ENCODE measurements at regions not wholly inside any gene's neighbourhood (a gene's known extent, or its start where the extent isn't known, plus 50 kb on each side); places are given as distances from the start of the nearest gene placed in this dataset.
"Not testable (repeated sequence)": the region's sequence is repeated elsewhere in the genome, so short reads cannot be mapped to it uniquely, and the experiment has no call there.

DNA sequence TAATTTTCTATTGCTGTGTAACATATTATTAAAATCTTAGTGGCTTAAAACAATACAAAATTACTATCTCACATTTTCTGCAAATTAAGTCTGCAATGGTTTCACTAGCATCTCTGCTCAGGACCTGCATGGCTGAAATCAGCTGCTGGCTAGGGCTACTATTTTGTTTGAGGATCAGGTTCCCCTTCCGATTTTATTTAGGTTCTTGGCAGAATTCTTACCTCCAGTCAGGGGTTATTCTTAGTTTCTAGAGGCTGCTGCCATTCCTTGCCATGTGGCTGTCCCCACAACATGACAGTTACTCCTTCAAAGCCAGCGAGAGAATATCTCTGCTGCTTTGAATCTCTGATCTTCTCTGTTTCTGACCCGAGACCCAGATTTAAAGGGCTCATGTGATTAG, 424.5 kb upstream of the ANO5 start:
- H3K27me3 Mint-ChIP-seq, result no peaks in the 10 kb centered on the region
- no peak overlapping the region for H3K27ac Mint-ChIP-seq
- no peaks in the 10 kb centered on the region for H3K4me1 Mint-ChIP-seq
- ATAC-seq (ENCODE audit: low read depth) (no peak), DNase-seq (ENCODE audit: low spot score in 2 of 2) (no peak)
- no peak overlapping the region for H3K4me3 Mint-ChIP-seq
- no peaks in the 10 kb centered on the region for H3K36me3 Mint-ChIP-seq
- H3K9me3 Mint-ChIP-seq, result no peaks in the 10 kb centered on the region

DNA sequence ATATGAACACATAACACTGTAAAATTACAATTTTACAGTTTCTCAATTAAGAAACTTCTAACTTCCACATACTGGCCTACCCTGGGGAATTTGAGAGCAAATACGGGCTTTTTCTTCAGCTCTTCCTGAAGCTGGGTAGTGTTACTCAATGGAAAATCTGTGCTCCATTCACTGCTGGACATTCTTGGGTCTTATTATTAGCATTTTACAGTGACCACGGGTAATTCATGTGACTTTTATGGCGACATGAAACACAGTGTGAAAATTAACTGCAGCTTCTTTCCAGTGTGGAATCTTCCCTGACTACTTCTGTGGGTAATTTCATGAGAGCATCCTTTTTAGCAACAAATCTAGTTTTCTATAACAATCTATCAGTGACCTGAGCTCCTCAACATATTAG, 423.7 kb upstream of the ANO5 start:
- Mint-ChIP-seq H3K4me3 (no peak overlapping the region), H3K4me1 (no peaks in the 10 kb centered on the region), H3K9me3 (no peaks in the 10 kb centered on the region), H3K27me3 (no peaks in the 10 kb centered on the region), H3K36me3 (no peaks in the 10 kb centered on the region), H3K27ac (no peak overlapping the region)
- no peak for ATAC-seq (ENCODE audit: low read depth)
- no peak for DNase-seq (ENCODE audit: low spot score in 2 of 2)

DNA sequence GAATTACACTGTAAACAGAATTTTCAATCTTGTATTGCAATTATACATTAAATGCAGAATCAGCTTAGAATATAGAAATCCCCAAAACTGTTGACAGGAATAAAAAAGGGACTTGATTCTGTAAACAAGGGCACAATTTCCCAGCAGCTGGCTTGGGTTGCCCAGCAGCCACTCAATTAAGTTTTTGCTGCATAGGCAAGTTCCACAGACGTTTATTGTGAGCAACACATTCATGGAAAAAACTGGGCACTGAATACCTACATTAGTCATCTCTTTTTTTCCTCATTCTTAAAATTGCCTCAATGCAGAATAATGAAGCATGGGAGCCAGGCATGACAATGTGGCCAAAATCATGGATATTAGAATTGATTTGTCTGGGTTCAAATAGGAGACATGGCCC, 421.8 kb upstream of the ANO5 start:
- Mint-ChIP-seq H3K27ac (no peak overlapping the region), H3K27me3 (no peaks in the 10 kb centered on the region), H3K36me3 (no peaks in the 10 kb centered on the region), H3K9me3 (no peaks in the 10 kb centered on the region), H3K4me1 (no peaks in the 10 kb centered on the region), H3K4me3 (no peak overlapping the region)
- DNase-seq (ENCODE audit: low spot score in 2 of 2) (no peak), ATAC-seq (ENCODE audit: low read depth) (no peak)

DNA sequence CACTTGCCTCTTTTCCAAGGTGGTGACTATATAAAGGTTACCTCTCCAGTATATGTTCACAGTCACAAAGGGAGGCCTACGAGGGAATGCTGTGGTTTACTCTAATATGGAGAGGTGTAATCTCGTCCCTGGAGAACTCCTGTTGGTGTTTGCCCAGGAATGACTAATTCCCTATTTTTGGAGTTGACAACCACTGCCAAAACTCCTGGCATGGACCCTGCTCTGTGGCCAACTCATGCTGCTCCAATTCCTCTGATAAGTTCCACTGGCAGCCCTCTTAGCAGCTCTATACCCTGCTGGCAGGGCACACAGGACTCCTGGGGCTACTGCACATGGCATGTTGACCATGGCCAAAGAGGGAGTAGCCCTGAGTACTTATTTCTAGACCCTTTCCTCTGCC, 418.7 kb upstream of the ANO5 start:
- Mint-ChIP-seq H3K36me3 (no peaks in the 10 kb centered on the region), H3K27ac (no peak overlapping the region), H3K9me3 (peaks cover 1% of the 10 kb centered on the region), H3K27me3 (no peaks in the 10 kb centered on the region), H3K4me3 (no peak overlapping the region), H3K4me1 (no peaks in the 10 kb centered on the region)
- ATAC-seq (ENCODE audit: low read depth), result no peak
- no peak for DNase-seq (ENCODE audit: low spot score in 2 of 2)

DNA sequence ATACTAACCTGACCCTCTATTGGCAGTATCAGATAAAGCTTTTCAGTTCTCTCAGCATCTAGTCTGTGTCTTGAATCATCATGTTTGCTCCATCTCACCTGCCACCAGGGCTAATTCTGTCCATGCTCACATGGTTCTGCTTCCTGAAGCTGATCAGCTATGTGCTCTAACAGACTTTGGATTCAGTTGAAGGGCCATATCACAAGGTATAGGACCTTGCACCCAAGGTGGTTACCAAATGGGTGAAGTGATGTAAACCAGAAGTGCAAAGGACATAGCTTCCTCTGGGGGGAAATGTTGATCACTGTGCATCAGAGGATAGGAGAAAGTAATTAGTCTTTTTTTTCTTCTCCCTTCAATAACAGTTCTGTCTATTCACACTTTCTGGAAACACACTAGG, 417.0 kb upstream of the ANO5 start:
- Mint-ChIP-seq H3K27me3 (no peaks in the 10 kb centered on the region), H3K4me1 (no peaks in the 10 kb centered on the region), H3K9me3 (peaks cover 1% of the 10 kb centered on the region), H3K27ac (no peak overlapping the region), H3K36me3 (no peaks in the 10 kb centered on the region), H3K4me3 (no peak overlapping the region)
- ATAC-seq (ENCODE audit: low read depth) (no peak), DNase-seq (ENCODE audit: low spot score in 2 of 2) (no peak)

DNA sequence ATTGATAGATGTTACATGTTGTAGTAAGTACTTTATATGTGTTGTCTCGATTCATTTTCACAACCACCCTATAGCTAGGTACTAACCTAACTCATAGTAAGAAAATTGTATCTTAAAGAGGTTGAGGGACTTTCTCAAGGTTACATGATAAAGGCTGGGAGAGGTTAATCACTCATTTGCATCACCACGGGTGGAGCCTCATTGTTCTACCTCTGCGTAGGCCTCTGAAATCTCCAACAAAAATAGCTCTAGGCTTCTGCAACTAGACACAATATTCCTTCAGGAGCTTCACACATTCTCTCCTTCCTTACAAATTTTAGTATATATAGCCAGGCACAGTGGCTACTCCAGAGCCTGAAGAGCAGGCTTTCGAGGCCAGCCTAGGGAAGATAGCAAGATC, 408.9 kb upstream of the ANO5 start:
- no peak overlapping the region for H3K27ac Mint-ChIP-seq
- H3K36me3 Mint-ChIP-seq, result no peaks in the 10 kb centered on the region
- H3K4me1 Mint-ChIP-seq, result no peaks in the 10 kb centered on the region
- ATAC-seq (ENCODE audit: low read depth) (no peak), DNase-seq (ENCODE audit: low spot score in 2 of 2) (no peak)
- H3K9me3 Mint-ChIP-seq, result peaks cover 7% of the 10 kb centered on the region
- H3K4me3 Mint-ChIP-seq, result no peak overlapping the region
- H3K27me3 Mint-ChIP-seq, result no peaks in the 10 kb centered on the region

DNA sequence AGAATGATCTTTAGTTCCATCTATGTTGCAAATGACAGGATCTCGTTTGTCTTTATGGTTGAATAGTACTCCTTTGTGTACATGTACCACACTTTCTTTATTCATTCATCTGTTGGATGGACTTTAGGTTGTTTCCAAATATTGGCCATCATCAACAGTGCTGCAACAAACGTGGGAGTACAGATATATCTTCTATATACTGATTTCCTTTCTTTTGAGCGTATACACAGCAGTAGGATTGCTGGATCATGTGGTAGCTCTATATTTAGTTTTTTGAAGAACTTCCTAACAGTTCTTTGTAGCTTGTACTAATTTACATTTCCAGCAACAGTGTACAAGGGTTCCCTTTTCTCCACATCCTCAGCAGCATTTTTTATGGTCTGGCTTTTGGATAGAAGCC, 407.5 kb upstream of the ANO5 start:
- no peak for DNase-seq (ENCODE audit: low spot score in 2 of 2)
- H3K4me1 Mint-ChIP-seq, result no peaks in the 10 kb centered on the region

DNA sequence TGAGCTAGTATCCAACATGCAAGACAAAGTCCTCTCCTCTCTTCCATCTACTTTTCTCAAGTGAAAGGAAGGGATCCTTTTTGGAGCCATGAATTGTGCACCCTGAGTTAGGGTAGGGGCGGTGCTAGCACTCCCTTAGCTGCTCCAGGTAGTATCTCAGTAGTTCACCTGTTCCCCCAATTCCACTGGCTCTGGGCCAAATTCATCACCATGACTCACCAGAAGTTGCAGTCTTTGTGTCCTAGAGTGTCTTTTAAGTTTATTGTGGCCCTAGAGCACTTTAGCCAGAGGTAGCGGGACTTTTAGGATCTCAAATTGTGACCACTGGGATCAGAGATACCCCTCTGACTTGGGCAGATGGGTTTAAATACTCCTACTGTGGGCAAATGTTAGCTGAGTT, 398.6 kb upstream of the ANO5 start:
- Mint-ChIP-seq H3K27me3 (no peaks in the 10 kb centered on the region), H3K4me1 (no peaks in the 10 kb centered on the region), H3K27ac (no peak overlapping the region), H3K9me3 (peaks cover 17% of the 10 kb centered on the region), H3K4me3 (no peak overlapping the region), H3K36me3 (no peaks in the 10 kb centered on the region)
- no peak for DNase-seq (ENCODE audit: low spot score in 2 of 2)
- ATAC-seq (ENCODE audit: low read depth), result no peak

More for the DNA sequence above, 407.5 kb upstream of the ANO5 start:
- H3K4me3 Mint-ChIP-seq, result no peak overlapping the region
- ATAC-seq (ENCODE audit: low read depth), result no peak
- H3K9me3 Mint-ChIP-seq, result peaks cover 12% of the 10 kb centered on the region
- no peak overlapping the region for H3K27ac Mint-ChIP-seq
- H3K36me3 Mint-ChIP-seq, result no peaks in the 10 kb centered on the region
- no peaks in the 10 kb centered on the region for H3K27me3 Mint-ChIP-seq

DNA sequence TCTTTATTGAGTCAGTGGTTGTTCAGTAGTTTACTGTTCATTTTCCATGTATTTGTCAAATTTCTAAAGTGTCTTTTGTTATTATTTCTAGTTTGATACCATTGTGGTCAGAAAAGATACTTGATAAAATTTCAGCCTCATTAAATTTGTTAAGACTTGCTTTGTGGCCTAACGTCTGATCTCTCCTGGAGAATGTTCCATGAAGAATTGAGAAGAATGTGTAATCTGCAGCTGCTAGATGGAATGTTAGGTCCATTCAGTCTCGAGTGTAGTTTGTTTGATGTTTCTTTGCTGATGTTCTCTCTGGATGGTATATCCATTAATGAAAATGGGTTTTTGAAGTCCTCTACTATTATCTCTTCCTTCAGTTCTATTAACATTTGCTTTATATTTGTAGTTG, 394.7 kb upstream of the ANO5 start:
- H3K36me3 Mint-ChIP-seq, result no peaks in the 10 kb centered on the region
- H3K4me1 Mint-ChIP-seq, result no peaks in the 10 kb centered on the region
- H3K4me3 Mint-ChIP-seq, result no peak overlapping the region
- DNase-seq (ENCODE audit: low spot score in 2 of 2) (no peak), ATAC-seq (ENCODE audit: low read depth) (no peak)
- no peaks in the 10 kb centered on the region for H3K27me3 Mint-ChIP-seq
- no peak overlapping the region for H3K27ac Mint-ChIP-seq
- H3K9me3 Mint-ChIP-seq, result peaks cover 8% of the 10 kb centered on the region

DNA sequence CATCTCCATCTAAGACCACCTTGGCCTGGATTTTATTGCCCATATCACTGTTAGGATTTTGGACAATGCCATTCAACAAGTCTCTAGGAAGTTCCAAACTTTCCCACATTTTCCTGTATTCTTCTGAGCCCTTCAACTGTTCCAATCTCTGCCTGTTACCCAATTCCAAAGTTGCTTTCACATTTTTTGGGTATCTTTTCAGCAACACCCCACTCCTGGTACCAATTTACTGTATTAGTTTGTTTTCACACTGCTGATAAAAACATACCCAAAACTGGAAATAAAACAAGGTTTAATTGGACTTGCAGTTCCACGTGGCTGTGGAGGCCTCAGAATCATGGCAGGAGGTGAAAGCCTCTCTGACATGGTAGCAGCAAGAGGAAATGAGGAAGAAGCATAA, 388.4 kb upstream of the ANO5 start:
- H3K9me3 Mint-ChIP-seq; H3K4me3 Mint-ChIP-seq; DNase-seq (ENCODE audit: low spot score in 2 of 2); H3K27me3 Mint-ChIP-seq; H3K36me3 Mint-ChIP-seq; H3K27ac Mint-ChIP-seq; ATAC-seq (ENCODE audit: low read depth); H3K4me1 Mint-ChIP-seq: not testable (repeated sequence)

DNA sequence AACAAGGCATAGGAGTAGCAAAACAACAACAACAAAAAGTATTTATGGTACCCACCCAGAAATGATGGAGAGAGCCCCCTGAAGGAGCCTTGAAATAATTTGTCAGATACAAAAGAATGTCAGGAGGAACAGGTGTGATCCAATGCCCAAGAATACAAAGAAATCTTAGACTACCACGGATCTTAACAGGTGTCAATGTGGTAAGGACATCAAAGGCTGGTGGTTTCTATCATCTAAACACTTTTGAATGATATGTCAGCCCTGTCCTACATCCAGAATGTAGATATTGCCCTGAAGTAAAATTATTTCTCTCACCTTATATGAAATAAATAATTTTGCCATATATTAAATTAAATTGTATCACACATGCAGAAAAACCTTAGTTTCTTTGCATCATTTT, 386.4 kb upstream of the ANO5 start:
- peaks cover 5% of the 10 kb centered on the region for H3K9me3 Mint-ChIP-seq
- no peaks in the 10 kb centered on the region for H3K27me3 Mint-ChIP-seq
- H3K27ac Mint-ChIP-seq, result no peak overlapping the region
- ATAC-seq (ENCODE audit: low read depth) (no peak), DNase-seq (ENCODE audit: low spot score in 2 of 2) (no peak)
- H3K4me3 Mint-ChIP-seq, result no peak overlapping the region
- no peaks in the 10 kb centered on the region for H3K36me3 Mint-ChIP-seq
- no peaks in the 10 kb centered on the region for H3K4me1 Mint-ChIP-seq

DNA sequence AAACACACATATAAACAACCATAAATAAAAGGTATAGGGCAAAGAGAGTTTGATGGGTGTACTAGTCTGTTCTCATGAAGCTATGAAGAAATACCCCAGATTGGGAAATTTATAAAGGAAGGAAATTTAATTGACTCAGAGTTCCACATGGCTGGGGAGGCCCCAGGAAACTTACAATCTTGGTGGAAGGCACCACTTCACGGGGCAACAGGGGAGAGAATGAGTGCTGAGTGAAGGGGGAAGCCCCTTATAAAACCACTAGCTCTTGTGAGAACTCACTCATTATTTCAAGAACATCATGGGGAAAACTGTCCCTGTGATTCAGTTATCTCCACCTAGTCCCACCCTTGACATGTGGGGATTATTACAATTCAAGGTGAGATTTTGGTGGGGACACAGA, 385.9 kb upstream of the ANO5 start:
- ATAC-seq (ENCODE audit: low read depth) (no peak), DNase-seq (ENCODE audit: low spot score in 2 of 2) (no peak)
- no peak overlapping the region for H3K27ac Mint-ChIP-seq
- H3K4me1 Mint-ChIP-seq, result no peaks in the 10 kb centered on the region
- peaks cover 5% of the 10 kb centered on the region for H3K9me3 Mint-ChIP-seq
- no peak overlapping the region for H3K4me3 Mint-ChIP-seq
- H3K27me3 Mint-ChIP-seq, result no peaks in the 10 kb centered on the region
- H3K36me3 Mint-ChIP-seq, result no peaks in the 10 kb centered on the region

DNA sequence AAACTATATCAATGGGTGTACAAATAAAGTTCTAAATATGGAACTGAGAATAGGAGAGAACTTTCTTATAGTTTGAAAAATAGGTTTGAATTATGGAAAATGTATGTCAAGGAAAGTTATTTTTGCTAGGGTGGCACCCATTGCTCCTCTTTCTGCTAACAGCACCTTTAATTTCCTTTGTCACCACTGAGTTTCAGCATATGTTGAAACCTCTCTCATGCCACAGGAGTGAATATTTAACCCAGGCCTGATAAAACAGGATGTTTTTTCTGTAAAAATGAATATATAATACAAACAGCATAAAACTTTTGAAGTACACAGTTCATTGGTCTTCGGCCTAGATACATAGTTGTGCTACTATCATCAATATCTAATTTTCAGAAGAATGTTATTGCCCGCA, 385.5 kb upstream of the ANO5 start:
- ATAC-seq (ENCODE audit: low read depth) (no peak), DNase-seq (ENCODE audit: low spot score in 2 of 2) (no peak)
- H3K27ac Mint-ChIP-seq, result no peak overlapping the region
- H3K4me1 Mint-ChIP-seq, result no peaks in the 10 kb centered on the region
- H3K36me3 Mint-ChIP-seq, result no peaks in the 10 kb centered on the region
- no peak overlapping the region for H3K4me3 Mint-ChIP-seq
- H3K9me3 Mint-ChIP-seq, result peaks cover 5% of the 10 kb centered on the region
- no peaks in the 10 kb centered on the region for H3K27me3 Mint-ChIP-seq

DNA sequence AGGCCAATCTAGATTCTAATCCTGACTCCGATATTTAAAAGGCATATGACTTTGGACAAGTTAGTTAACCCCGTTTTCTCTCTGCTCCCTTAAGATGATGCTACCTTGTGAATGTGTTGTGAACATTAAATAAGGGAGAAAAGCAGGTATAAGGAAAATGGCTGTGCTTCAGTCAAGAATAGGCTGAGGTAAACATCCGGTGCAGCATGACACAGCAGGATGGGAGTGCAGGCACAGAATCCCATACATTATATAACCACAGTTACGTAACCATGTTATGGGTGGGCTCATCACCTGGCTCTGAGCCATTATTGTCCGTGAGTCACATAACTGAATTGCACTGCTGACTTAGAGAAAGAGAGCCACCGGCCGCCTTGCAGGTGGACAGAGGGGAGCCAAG, 382.2 kb upstream of the ANO5 start:
- H3K4me1 Mint-ChIP-seq, result no peaks in the 10 kb centered on the region
- no peaks in the 10 kb centered on the region for H3K36me3 Mint-ChIP-seq
- H3K27me3 Mint-ChIP-seq, result no peaks in the 10 kb centered on the region
- DNase-seq (ENCODE audit: low spot score in 2 of 2) (no peak), ATAC-seq (ENCODE audit: low read depth) (no peak)
- no peak overlapping the region for H3K27ac Mint-ChIP-seq
- H3K9me3 Mint-ChIP-seq, result peaks cover 4% of the 10 kb centered on the region
- no peak overlapping the region for H3K4me3 Mint-ChIP-seq

DNA sequence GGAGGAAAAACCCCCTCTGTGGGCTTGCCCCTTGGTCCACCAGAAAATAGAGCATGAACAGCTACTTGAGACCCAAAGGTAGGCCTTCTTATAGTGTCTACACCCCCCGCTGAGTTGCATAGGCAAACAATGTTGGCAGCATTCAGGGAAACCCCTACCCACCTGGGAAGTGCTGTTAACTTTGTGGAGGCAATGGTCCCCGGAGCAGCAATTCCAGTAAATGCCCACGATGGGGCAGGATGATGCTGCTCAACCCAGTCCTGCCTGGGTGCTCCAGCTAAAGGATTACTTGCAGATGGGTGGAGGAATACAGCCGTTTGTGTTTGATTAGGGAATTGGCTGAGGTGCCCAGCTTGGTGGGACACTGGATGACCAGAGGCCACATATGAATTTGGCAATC, 381.3 kb upstream of the ANO5 start:
- Mint-ChIP-seq H3K27ac (no peak overlapping the region), H3K9me3 (peaks cover 4% of the 10 kb centered on the region), H3K27me3 (no peaks in the 10 kb centered on the region), H3K4me1 (no peaks in the 10 kb centered on the region), H3K4me3 (no peak overlapping the region), H3K36me3 (no peaks in the 10 kb centered on the region)
- DNase-seq (ENCODE audit: low spot score in 2 of 2), result no peak
- no peak for ATAC-seq (ENCODE audit: low read depth)

DNA sequence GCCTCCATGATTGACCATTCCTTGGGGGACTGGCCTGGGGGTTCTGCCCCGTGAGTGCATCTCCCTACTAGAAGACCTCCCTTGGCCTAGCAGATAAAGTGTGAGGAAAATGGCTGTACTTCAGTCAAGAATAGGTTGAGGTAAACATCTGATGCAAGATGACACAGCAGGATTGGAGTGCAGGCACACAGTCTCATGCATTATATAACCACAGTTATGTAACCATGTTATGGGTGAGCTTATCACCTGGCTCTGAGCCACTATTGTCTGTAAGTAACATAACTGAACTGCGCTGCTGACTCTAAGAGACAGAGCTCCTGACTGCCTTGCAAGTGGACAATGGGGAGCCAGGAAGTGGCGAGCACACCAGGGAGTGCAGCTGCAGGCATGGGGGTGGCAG, 378.7 kb upstream of the ANO5 start:
- no peaks in the 10 kb centered on the region for H3K27me3 Mint-ChIP-seq
- no peak overlapping the region for H3K4me3 Mint-ChIP-seq
- no peak overlapping the region for H3K27ac Mint-ChIP-seq
- peaks cover 4% of the 10 kb centered on the region for H3K9me3 Mint-ChIP-seq
- H3K36me3 Mint-ChIP-seq, result no peaks in the 10 kb centered on the region
- DNase-seq (ENCODE audit: low spot score in 2 of 2) (no peak), ATAC-seq (ENCODE audit: low read depth) (no peak)
- H3K4me1 Mint-ChIP-seq, result no peaks in the 10 kb centered on the region
